ENCODE measurements at regions not wholly inside any gene's neighbourhood (a gene's known extent, or its start where the extent isn't known, plus 50 kb on each side); places are given as distances from the start of the nearest gene placed in this dataset.

GRCh38 chr5:124812771-124813358, 66.4 kb upstream of the ZNF608 start:
- Histone ChIP-seq H3K9me3 (ENCODE audit: control insufficient read depth, insufficient read depth, low read length) (no peaks in the 10 kb centered on the region), H3K4me1 (ENCODE audit: control insufficient read depth, insufficient read depth, low read length) (peaks cover 2% of the 10 kb centered on the region), H3K27me3 (ENCODE audit: control insufficient read depth, insufficient read depth, low read length) (no peaks in the 10 kb centered on the region), H3K36me3 (ENCODE audit: control insufficient read depth, insufficient read depth, low read length) (no peaks in the 10 kb centered on the region), H3K4me3 (ENCODE audit: low read depth, low read length) (no peak overlapping the region), H3K27ac (ENCODE audit: low read depth, low read length) (no peak overlapping the region)
- WGBS (ENCODE audit: insufficient coverage) = 92% methylated on average over 5 of the region's 5 CpGs
- DNase-seq (ENCODE audit: low read depth in 4 of 6, low spot score in 6 of 6) = no peak

- WGBS (ENCODE audit: insufficient coverage) = 100% methylated on average over 3 of the region's 7 CpGs
- Histone ChIP-seq H3K9me3 (ENCODE audit: control insufficient read depth, insufficient read depth, low read length) (no peaks in the 10 kb centered on the region), H3K4me1 (ENCODE audit: control insufficient read depth, insufficient read depth, low read length) (no peaks in the 10 kb centered on the region), H3K36me3 (ENCODE audit: control insufficient read depth, insufficient read depth, low read length) (no peaks in the 10 kb centered on the region), H3K27ac (ENCODE audit: low read depth, low read length) (no peak overlapping the region), H3K4me3 (ENCODE audit: low read depth, low read length) (no peak overlapping the region), H3K27me3 (ENCODE audit: control insufficient read depth, insufficient read depth, low read length) (no peaks in the 10 kb centered on the region)
- DNase-seq (ENCODE audit: low read depth in 4 of 6, low spot score in 6 of 6) = no peak
Measured at GRCh38 chr5:124816381-124816780, 69.9 kb upstream of the ZNF608 start.

- DNase-seq (ENCODE audit: low read depth in 4 of 6, low spot score in 6 of 6) = no peak
- Histone ChIP-seq H3K27ac (ENCODE audit: low read depth, low read length) (no peak overlapping the region), H3K4me3 (ENCODE audit: low read depth, low read length) (no peak overlapping the region), H3K36me3 (ENCODE audit: control insufficient read depth, insufficient read depth, low read length) (no peaks in the 10 kb centered on the region), H3K4me1 (ENCODE audit: control insufficient read depth, insufficient read depth, low read length) (no peaks in the 10 kb centered on the region), H3K27me3 (ENCODE audit: control insufficient read depth, insufficient read depth, low read length) (no peaks in the 10 kb centered on the region), H3K9me3 (ENCODE audit: control insufficient read depth, insufficient read depth, low read length) (no peaks in the 10 kb centered on the region)
- WGBS (ENCODE audit: insufficient coverage) = no CpG with 5 or more reads among the region's 3 CpGs
Measured at GRCh38 chr5:124819201-124819600, 72.8 kb upstream of the ZNF608 start.

- no CpG with 5 or more reads among the region's 2 CpGs for WGBS (ENCODE audit: insufficient coverage)
- no peak for DNase-seq (ENCODE audit: low read depth in 4 of 6, low spot score in 6 of 6)
Measured at GRCh38 chr5:124822647-124823046, 76.2 kb upstream of the ZNF608 start.

GRCh38 chr5:124823380-124823779, 76.9 kb upstream of the ZNF608 start:
- H3K4me3 ChIP-seq (ENCODE audit: low read depth, low read length) = no peak overlapping the region
- WGBS (ENCODE audit: insufficient coverage) = no CpG with 5 or more reads among the region's 3 CpGs

More at GRCh38 chr5:124822647-124823046, 76.2 kb upstream of the ZNF608 start:
- H3K36me3 ChIP-seq (ENCODE audit: control insufficient read depth, insufficient read depth, low read length) = no peaks in the 10 kb centered on the region
- H3K27me3 ChIP-seq (ENCODE audit: control insufficient read depth, insufficient read depth, low read length) = no peaks in the 10 kb centered on the region
- H3K9me3 ChIP-seq (ENCODE audit: control insufficient read depth, insufficient read depth, low read length) = no peaks in the 10 kb centered on the region
- H3K27ac ChIP-seq (ENCODE audit: low read depth, low read length) = no peak overlapping the region
- no peak overlapping the region for H3K4me3 ChIP-seq (ENCODE audit: low read depth, low read length)
- no peaks in the 10 kb centered on the region for H3K4me1 ChIP-seq (ENCODE audit: control insufficient read depth, insufficient read depth, low read length)

GRCh38 chr5:124824637-124825158, 78.3 kb upstream of the ZNF608 start:
- no peak overlapping the region for H3K27ac ChIP-seq (ENCODE audit: low read depth, low read length)
- H3K27me3 ChIP-seq (ENCODE audit: control insufficient read depth, insufficient read depth, low read length) = no peaks in the 10 kb centered on the region
- WGBS (ENCODE audit: insufficient coverage) = no CpG with 5 or more reads among the region's 4 CpGs
- H3K9me3 ChIP-seq (ENCODE audit: control insufficient read depth, insufficient read depth, low read length) = no peaks in the 10 kb centered on the region
- H3K4me3 ChIP-seq (ENCODE audit: low read depth, low read length) = no peak overlapping the region
- no peaks in the 10 kb centered on the region for H3K36me3 ChIP-seq (ENCODE audit: control insufficient read depth, insufficient read depth, low read length)
- DNase-seq (ENCODE audit: low read depth in 4 of 6, low spot score in 6 of 6) = peak in 2 of 6 donors; percentile 22 to 81
- H3K4me1 ChIP-seq (ENCODE audit: control insufficient read depth, insufficient read depth, low read length) = no peaks in the 10 kb centered on the region

More at GRCh38 chr5:124823380-124823779, 76.9 kb upstream of the ZNF608 start:
- no peaks in the 10 kb centered on the region for H3K36me3 ChIP-seq (ENCODE audit: control insufficient read depth, insufficient read depth, low read length)
- peak in 1 of 6 donors; percentile 66 for DNase-seq (ENCODE audit: low read depth in 4 of 6, low spot score in 6 of 6)
- H3K9me3 ChIP-seq (ENCODE audit: control insufficient read depth, insufficient read depth, low read length) = no peaks in the 10 kb centered on the region
- H3K27me3 ChIP-seq (ENCODE audit: control insufficient read depth, insufficient read depth, low read length) = no peaks in the 10 kb centered on the region
- H3K27ac ChIP-seq (ENCODE audit: low read depth, low read length) = no peak overlapping the region
- H3K4me1 ChIP-seq (ENCODE audit: control insufficient read depth, insufficient read depth, low read length) = no peaks in the 10 kb centered on the region

GRCh38 chr5:124825250-124825982, 79.0 kb upstream of the ZNF608 start:
- DNase-seq (ENCODE audit: low read depth in 4 of 6, low spot score in 6 of 6) = no peak
- no peaks in the 10 kb centered on the region for H3K4me1 ChIP-seq (ENCODE audit: control insufficient read depth, insufficient read depth, low read length)
- WGBS (ENCODE audit: insufficient coverage) = 100% methylated on average over 1 of the region's 5 CpGs
- no peak overlapping the region for H3K27ac ChIP-seq (ENCODE audit: low read depth, low read length)
- no peak overlapping the region for H3K4me3 ChIP-seq (ENCODE audit: low read depth, low read length)
- no peaks in the 10 kb centered on the region for H3K27me3 ChIP-seq (ENCODE audit: control insufficient read depth, insufficient read depth, low read length)
- no peaks in the 10 kb centered on the region for H3K9me3 ChIP-seq (ENCODE audit: control insufficient read depth, insufficient read depth, low read length)
- H3K36me3 ChIP-seq (ENCODE audit: control insufficient read depth, insufficient read depth, low read length) = no peaks in the 10 kb centered on the region

GRCh38 chr5:124825983-124826337, 79.5 kb upstream of the ZNF608 start:
- no peaks in the 10 kb centered on the region for H3K27me3 ChIP-seq (ENCODE audit: control insufficient read depth, insufficient read depth, low read length)
- H3K4me1 ChIP-seq (ENCODE audit: control insufficient read depth, insufficient read depth, low read length) = no peaks in the 10 kb centered on the region
- H3K27ac ChIP-seq (ENCODE audit: low read depth, low read length) = no peak overlapping the region
- no peaks in the 10 kb centered on the region for H3K36me3 ChIP-seq (ENCODE audit: control insufficient read depth, insufficient read depth, low read length)
- H3K4me3 ChIP-seq (ENCODE audit: low read depth, low read length) = no peak overlapping the region
- WGBS (ENCODE audit: insufficient coverage) = 100% methylated on average over 1 of the region's 1 CpG
- DNase-seq (ENCODE audit: low read depth in 4 of 6, low spot score in 6 of 6) = no peak
- H3K9me3 ChIP-seq (ENCODE audit: control insufficient read depth, insufficient read depth, low read length) = no peaks in the 10 kb centered on the region

- 80% methylated on average over 1 of the region's 2 CpGs for WGBS (ENCODE audit: insufficient coverage)
- no peaks in the 10 kb centered on the region for H3K27me3 ChIP-seq (ENCODE audit: control insufficient read depth, insufficient read depth, low read length)
- no peak for DNase-seq (ENCODE audit: low read depth in 4 of 6, low spot score in 6 of 6)
- no peaks in the 10 kb centered on the region for H3K4me1 ChIP-seq (ENCODE audit: control insufficient read depth, insufficient read depth, low read length)
- H3K4me3 ChIP-seq (ENCODE audit: low read depth, low read length) = no peak overlapping the region
- H3K9me3 ChIP-seq (ENCODE audit: control insufficient read depth, insufficient read depth, low read length) = no peaks in the 10 kb centered on the region
- no peaks in the 10 kb centered on the region for H3K36me3 ChIP-seq (ENCODE audit: control insufficient read depth, insufficient read depth, low read length)
- no peak overlapping the region for H3K27ac ChIP-seq (ENCODE audit: low read depth, low read length)
Measured at GRCh38 chr5:124828731-124829234, 82.3 kb upstream of the ZNF608 start.
